ENCODE measurements at regions not wholly inside any gene's neighbourhood (a gene's known extent, or its start where the extent isn't known, plus 50 kb on each side); places are given as distances from the start of the nearest gene placed in this dataset.

DNA sequence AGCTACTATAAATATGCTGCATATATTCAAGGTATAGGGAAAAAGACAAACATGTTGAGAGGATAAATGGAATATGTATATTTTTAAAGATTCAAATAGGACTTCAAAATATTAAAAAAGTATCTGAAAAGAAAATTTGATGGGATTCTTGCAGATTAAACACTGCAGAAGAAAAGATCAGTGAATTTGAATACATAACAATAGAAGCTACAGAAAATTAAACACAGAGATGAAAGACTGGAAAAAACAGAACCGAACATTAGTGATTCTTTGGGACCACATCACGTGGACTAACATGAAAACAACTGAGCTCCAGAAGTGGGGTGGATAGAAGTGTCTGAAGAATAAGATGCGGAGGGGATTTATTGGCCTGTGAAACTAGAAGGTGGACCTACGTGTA, 217.2 kb downstream of the RFC3 start:
- peaks cover 4% of the 10 kb centered on the region for H3K9me3 Mint-ChIP-seq
- no peaks in the 10 kb centered on the region for H3K36me3 Mint-ChIP-seq
- DNase-seq, result no peak
- no peak overlapping the region for H3K27ac Mint-ChIP-seq
- peaks cover 15% of the 10 kb centered on the region for H3K27me3 Mint-ChIP-seq
- H3K4me3 Mint-ChIP-seq, result no peak overlapping the region
- H3K4me1 Mint-ChIP-seq, result no peaks in the 10 kb centered on the region

DNA sequence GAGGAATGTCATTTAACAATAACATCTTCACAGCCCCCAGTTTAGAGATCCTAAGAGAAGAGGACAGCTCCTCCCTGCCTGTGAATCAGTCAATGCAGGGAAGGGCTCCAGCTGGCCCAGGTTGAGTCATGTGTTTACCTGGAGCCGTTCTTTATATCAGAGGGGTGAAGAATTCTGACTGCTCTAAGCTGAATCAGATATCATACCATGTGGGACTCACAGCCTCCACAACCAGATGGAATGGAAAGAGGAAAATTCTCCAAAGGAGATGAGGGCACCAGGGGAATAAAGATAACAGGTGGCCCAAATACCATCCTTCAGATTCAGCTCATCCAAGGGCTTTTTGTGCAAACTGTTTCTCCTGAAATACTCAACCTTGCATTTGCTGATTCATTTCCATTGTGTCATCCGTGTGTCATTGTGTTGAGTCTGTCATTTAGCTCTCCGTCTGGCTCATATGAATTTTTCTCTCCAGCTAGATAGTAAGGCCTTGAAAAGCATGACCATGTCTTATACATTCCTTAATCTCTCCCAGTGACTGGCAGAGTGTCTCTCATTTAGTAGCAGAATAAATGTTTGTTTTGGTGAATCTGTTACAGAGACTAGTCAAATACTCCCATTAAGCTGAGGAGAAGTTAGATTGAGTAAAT, 217.9 kb downstream of the RFC3 start:
- H3K4me1 Mint-ChIP-seq, result no peaks in the 10 kb centered on the region
- H3K36me3 Mint-ChIP-seq, result no peaks in the 10 kb centered on the region
- DNase-seq, result no peak
- peaks cover 15% of the 10 kb centered on the region for H3K27me3 Mint-ChIP-seq
- peaks cover 4% of the 10 kb centered on the region for H3K9me3 Mint-ChIP-seq
- no peak overlapping the region for H3K4me3 Mint-ChIP-seq
- no peak overlapping the region for H3K27ac Mint-ChIP-seq

DNA sequence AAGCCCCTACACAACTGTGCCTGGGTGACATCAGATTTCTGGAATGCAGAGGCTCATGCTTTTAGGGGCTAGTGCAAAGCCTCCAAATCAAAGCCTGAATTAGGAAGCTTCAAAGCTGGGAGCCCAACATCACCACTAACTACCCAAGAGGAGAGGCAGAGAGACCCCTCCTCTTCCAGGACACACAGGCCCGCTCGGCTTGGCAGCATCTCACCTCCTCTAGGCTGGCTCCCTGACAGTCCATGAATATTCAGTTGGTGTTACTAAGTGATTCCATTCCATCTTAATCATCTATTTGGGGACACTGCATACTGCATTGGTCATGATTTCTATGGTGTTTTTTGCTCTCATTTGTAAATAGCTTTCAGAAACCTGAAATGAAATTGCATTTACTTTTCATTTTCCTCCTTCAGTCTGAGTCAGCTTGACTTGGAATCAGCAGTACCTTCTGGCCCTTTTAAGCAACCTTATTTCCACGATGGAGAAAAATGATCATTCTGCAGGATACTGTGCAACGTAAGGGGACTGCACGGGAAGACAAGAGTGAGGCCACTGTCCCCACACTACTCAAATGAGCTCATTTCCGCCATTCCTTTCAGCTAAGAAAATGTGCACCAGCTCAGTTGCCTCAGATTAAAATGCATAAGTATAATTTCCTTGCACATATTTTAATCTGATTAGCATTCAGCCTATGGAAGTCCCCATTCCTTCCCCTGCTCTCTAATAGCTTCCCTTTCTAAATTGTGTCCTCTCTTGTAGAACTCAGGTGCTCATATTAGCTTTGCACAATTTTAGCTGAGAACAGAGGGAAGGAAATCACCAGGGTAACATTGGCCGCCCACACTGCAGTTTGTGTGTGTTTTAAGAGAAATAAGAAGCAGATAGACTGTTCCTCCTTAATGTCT, 219.9 kb downstream of the RFC3 start:
- Mint-ChIP-seq H3K4me1 (no peaks in the 10 kb centered on the region), H3K36me3 (no peaks in the 10 kb centered on the region), H3K4me3 (no peak overlapping the region), H3K27me3 (peaks cover 12% of the 10 kb centered on the region), H3K27ac (no peak overlapping the region), H3K9me3 (peaks cover 4% of the 10 kb centered on the region)
- no peak for DNase-seq

DNA sequence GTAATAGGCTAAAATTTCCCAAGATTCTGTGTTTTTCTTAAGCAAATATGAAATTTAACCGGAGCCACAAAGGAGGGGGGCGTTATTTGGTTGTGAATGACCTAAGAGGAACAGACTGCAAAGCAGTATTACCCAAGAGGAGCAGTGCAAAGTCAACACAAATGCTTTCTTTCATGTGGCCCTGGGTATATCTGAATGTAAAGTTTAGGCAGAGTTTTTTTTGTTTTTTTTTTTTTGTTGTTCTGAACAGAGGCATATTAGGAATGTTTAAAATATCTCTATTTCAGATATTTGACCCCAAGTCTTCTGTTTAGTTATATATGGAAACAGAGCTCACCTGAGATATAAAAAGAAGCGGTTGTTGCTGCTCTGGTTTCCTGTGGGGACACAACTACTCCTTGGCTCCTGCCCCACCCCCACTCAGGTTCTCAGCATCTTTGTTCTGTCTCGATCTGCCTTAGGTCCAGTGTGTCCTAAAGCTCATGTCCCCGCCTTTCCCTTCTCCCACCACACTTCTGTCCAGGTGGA, 220.7 kb downstream of the RFC3 start:
- DNase-seq, result no peak
- H3K36me3 Mint-ChIP-seq, result no peaks in the 10 kb centered on the region
- no peaks in the 10 kb centered on the region for H3K4me1 Mint-ChIP-seq
- H3K27me3 Mint-ChIP-seq, result peaks cover 12% of the 10 kb centered on the region
- H3K27ac Mint-ChIP-seq, result no peak overlapping the region
- no peak overlapping the region for H3K4me3 Mint-ChIP-seq
- peaks cover 4% of the 10 kb centered on the region for H3K9me3 Mint-ChIP-seq

DNA sequence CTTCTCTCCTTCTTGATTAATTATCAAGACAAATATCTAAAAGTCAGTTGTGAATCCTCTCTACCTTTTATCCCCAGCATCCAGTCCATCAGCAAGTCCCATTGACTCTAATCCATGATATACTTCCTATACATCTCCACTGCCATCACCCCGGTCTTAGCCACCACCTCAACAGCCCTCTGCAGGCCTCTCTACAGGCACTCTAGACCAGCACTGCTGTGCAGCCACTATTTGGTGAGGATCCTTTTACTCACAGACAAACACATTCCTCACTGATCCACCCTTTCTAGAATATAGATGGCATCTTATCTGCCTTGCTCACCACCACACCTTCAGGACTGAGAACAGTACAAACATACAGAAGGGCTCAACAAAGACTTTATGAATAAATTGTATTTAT, 221.7 kb downstream of the RFC3 start:
- Mint-ChIP-seq H3K27me3 (peaks cover 9% of the 10 kb centered on the region), H3K36me3 (no peaks in the 10 kb centered on the region), H3K9me3 (peaks cover 4% of the 10 kb centered on the region), H3K4me1 (no peaks in the 10 kb centered on the region), H3K4me3 (no peak overlapping the region), H3K27ac (no peak overlapping the region)
- no peak for DNase-seq

DNA sequence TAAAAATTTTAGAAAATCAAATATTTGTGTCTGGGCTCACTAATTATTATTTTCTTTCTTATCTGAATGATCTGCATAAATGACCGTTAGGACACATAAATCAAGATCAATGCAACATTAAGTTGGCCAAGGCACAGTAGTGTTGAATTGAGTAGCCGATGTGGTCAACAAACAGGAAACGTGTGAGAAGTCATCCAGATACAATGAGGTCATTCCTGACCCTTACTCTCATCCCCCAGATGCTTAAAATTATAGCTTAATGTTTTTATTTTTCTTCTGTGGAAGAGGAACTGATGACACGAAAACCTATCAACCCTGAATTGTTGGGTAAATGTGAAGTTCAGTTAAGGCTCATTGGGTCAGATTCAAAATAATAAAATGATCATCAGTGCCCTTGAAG, 222.9 kb downstream of the RFC3 start:
- no peaks in the 10 kb centered on the region for H3K9me3 Mint-ChIP-seq
- H3K4me3 Mint-ChIP-seq, result no peak overlapping the region
- peaks cover 3% of the 10 kb centered on the region for H3K27me3 Mint-ChIP-seq
- no peak overlapping the region for H3K27ac Mint-ChIP-seq
- H3K4me1 Mint-ChIP-seq, result no peaks in the 10 kb centered on the region
- H3K36me3 Mint-ChIP-seq, result no peaks in the 10 kb centered on the region
- DNase-seq, result no peak

DNA sequence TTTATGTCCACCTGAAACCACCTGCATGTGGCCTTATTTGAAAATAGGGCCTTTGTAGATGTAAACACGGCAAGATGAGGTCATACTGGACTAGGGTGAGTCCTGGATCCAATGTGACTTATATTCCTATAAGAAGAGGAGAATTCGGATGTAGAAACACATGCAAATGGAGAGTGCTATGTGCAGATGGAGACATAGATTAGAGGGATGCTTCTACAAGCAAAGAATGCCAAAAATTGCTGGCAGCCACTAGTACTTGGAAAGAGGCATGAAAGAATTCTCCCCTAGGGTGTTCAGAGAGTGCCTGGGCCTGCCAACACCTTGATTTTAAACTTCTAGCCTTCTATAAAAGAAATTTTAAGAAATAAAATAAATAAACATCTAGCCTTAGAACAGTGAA, 226.1 kb downstream of the RFC3 start:
- Mint-ChIP-seq H3K27me3 (peaks cover 3% of the 10 kb centered on the region), H3K9me3 (no peaks in the 10 kb centered on the region), H3K4me3 (no peak overlapping the region), H3K36me3 (no peaks in the 10 kb centered on the region), H3K4me1 (no peaks in the 10 kb centered on the region), H3K27ac (no peak overlapping the region)
- DNase-seq, result no peak

DNA sequence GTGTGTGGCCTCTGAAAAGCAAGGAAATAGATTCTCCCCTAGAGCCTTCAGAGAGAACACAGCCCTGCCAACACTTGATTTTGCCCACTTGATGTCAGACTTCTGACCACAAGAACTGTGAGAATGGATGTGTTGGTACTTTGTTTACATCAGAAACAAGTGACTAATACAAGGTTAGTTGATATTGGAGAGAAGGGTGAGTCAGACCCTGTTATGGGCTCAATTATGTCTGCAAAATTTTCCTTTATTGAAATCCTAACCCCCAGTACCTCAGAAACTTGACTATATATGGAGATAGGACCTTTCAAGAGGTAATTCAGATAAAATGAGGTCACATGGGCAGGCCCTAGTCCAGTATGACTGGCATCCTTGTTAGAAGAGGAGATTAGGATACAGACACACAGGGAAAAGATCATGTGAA, 226.7 kb downstream of the RFC3 start:
- Mint-ChIP-seq H3K9me3 (no peaks in the 10 kb centered on the region), H3K4me1 (no peaks in the 10 kb centered on the region), H3K36me3 (no peaks in the 10 kb centered on the region), H3K27me3 (peaks cover under 1% of the 10 kb centered on the region), H3K4me3 (no peak overlapping the region), H3K27ac (no peak overlapping the region)
- DNase-seq, result no peak

DNA sequence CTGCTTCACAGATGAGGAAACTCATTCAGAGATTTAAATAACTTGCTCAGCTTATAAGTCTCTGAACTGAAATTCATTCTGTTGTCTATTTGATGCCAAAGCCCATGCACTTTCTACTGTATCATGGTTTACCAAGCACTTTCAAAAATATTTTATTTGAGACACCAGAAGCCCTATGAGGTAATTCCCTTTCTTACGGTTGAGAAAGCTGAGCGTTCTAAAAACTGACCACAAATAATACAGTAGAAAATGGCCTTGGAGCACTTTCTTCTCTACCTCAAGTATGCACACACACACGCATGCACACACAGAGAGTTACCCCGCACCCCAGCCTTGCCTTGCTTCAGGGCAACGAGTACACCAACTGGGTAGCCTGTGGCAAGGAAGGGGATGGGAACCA, 228.5 kb downstream of the RFC3 start:
- Mint-ChIP-seq H3K4me1 (no peaks in the 10 kb centered on the region), H3K27ac (no peak overlapping the region), H3K9me3 (peaks cover 3% of the 10 kb centered on the region), H3K4me3 (no peak overlapping the region), H3K27me3 (no peaks in the 10 kb centered on the region), H3K36me3 (no peaks in the 10 kb centered on the region)
- no peak for DNase-seq

DNA sequence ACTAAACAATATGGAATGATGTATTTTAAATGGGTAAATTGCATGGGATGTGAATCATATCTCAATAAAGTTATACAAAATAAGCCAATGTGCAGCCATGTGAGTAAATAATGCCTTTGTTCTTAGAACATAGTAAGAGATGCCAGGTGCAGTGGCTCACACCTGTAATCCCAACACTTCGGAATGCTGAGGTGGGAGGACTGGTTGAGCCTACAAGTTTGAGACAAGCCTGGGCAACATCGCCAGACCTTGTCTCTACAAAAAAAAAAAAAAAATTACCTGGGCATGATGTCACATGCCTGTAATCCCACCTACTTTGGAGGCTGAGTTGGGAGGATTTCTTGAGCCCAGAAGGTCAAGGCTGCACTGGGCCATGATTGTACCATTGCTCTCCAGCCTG, 230.7 kb downstream of the RFC3 start:
- H3K36me3 Mint-ChIP-seq, result no peaks in the 10 kb centered on the region
- H3K27ac Mint-ChIP-seq, result no peak overlapping the region
- no peak for DNase-seq
- H3K4me1 Mint-ChIP-seq, result no peaks in the 10 kb centered on the region
- H3K27me3 Mint-ChIP-seq, result no peaks in the 10 kb centered on the region
- H3K4me3 Mint-ChIP-seq, result no peak overlapping the region
- peaks cover 7% of the 10 kb centered on the region for H3K9me3 Mint-ChIP-seq

DNA sequence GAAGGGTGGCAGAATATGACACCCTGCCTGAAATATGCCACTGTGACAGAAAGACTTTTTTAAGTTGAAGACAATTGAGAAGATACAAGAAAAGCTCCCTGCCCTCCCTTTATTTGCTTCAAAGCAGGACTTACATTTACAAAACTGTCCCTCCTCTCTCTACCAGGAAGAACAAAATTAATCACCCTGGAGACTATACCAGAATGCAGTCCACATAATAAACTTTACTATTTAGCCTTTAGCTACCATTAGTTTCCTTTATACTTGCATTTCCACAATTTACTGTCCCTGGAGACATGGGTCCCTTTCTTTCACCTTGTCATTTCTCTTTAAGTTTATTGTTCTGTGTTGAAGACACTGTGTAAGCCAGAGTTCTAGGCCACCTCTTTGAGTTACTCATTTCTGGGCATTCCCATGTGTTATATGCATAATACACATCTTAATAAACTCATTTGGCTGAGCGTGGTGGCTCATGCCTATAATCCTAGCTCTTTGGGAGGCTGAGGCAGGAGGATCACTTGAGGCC, 238.8 kb downstream of the RFC3 start:
- Mint-ChIP-seq H3K36me3 (no peaks in the 10 kb centered on the region), H3K27ac (no peak overlapping the region), H3K4me1 (no peaks in the 10 kb centered on the region), H3K27me3 (no peaks in the 10 kb centered on the region), H3K4me3 (no peak overlapping the region), H3K9me3 (peaks cover 4% of the 10 kb centered on the region)
- no peak for DNase-seq

DNA sequence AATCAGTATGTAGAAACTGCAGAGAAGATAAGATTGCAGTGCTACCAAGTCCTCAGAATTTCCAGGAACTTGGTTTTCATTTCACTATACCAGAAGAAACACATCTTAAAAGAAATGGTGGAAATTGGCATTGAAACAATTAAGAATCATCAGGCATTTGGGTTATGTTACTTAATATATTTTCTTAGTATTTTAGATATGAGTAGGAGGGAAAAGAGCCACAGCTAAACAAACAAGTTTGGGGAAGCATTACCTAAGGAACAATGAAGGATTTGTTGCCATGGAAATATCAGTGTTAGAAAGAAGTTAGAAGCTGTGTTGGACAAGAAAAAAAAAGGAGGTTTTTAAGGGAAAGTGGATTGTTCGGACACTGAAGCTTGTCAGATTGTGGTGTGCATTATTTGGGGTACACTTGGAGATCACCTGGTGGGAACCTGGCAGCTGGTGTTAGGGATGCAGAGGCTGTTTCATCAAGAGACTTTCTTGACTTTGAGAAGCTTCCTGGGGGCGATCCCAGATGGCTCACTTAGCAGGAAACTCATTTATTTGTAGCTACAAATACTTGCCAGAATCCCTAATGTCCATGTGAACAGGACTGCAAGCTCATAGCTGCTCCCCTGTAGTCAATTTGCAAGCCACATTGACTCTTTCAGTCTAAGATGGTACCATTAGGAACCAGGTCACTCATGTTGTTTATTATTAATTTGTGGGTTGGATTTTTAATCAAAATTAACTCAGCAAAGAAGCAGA, 246.7 kb downstream of the RFC3 start:
- Mint-ChIP-seq H3K4me3 (no peak overlapping the region), H3K4me1 (no peaks in the 10 kb centered on the region), H3K36me3 (no peaks in the 10 kb centered on the region), H3K27ac (no peak overlapping the region), H3K9me3 (no peaks in the 10 kb centered on the region), H3K27me3 (no peaks in the 10 kb centered on the region)
- no peak for DNase-seq

DNA sequence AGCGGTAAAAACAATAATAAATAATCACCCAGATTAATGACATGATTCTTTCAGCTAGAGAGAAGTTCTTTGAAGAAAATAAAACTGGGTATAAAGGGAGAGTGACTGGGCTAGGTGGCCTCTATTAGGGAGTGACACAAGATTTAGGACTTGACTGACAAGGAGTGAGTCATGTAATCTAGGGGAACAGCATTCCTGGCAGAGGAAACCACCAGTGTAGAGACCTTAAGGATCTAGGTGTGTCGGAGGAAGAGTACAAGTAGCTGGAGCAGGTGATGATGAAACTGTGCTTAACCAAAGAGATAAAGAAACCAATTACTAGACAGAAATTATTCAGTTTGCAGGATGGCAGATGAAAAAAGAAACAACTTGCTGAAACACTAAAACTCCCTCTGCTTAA, 248.0 kb downstream of the RFC3 start:
- Mint-ChIP-seq H3K27ac (no peak overlapping the region), H3K36me3 (no peaks in the 10 kb centered on the region), H3K4me3 (no peak overlapping the region), H3K27me3 (no peaks in the 10 kb centered on the region), H3K9me3 (peaks cover 1% of the 10 kb centered on the region), H3K4me1 (no peaks in the 10 kb centered on the region)
- no peak for DNase-seq

DNA sequence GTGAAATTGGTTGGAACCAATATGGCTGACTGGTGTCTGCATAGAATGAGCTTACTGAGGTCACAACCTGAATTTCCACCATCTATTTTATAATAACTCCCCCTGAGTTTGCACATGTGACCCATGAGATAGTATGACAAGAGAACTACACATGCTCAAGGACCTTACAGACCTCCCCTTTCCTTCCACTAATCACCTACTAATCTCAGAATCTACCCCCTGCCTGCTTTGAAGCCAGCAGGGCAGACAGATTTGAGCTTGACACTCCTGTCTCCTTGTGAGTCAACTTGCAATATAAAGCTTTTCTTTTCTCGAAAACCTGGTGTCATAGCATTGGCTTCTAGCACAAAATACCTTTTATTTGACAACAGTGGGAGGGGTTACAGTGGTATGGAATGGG, 248.4 kb downstream of the RFC3 start:
- no peak for DNase-seq
- Mint-ChIP-seq H3K36me3 (no peaks in the 10 kb centered on the region), H3K27me3 (no peaks in the 10 kb centered on the region), H3K4me3 (no peak overlapping the region), H3K4me1 (no peaks in the 10 kb centered on the region), H3K9me3 (peaks cover 1% of the 10 kb centered on the region), H3K27ac (no peak overlapping the region)

DNA sequence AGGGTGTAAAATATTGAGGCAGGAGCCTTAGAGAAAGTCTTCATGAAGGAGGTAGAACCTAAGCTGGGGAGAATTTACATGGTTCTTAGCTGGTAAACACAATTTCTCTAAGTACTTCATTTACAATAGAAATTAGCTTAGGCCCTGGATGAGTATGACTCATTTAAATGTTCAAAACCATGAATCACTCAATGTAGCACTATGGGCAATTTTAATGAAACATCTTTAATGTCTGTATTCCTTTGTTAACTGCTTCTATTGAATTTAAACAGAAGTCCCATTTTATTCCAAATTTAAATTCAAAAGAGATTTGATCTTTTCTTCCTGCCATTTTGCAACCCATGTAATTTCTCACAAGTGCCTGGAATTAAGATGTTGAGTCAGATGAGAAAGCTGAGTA, 252.1 kb downstream of the RFC3 start:
- Mint-ChIP-seq H3K36me3 (no peaks in the 10 kb centered on the region), H3K9me3 (peaks cover 7% of the 10 kb centered on the region), H3K4me3 (no peak overlapping the region), H3K27me3 (no peaks in the 10 kb centered on the region), H3K27ac (no peak overlapping the region), H3K4me1 (no peaks in the 10 kb centered on the region)
- DNase-seq, result no peak
